ENCODE measurements at regions not wholly inside any gene's neighbourhood (a gene's known extent, or its start where the extent isn't known, plus 50 kb on each side); places are given as distances from the start of the nearest gene placed in this dataset.

DNA sequence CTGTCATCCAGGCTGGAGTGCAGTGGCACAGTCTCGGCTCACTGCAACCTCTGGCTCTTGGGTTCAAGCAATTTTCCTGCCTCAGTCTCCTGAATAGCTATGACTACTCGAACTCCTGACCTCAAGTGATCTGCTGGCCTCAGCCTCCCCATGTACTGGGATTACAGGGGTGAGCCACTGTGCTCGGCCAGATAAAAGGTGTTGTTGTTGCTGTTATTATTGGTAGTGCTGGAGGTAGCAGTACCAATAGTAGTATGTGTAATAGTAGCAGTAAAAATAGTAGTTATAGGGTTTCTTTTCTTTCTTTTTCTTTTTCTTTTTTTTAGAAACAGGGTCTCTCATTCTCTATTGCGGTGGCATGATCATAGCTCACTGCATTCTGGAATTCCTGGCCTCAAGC, 592.1 kb downstream of the ARAP2 start:
- intact Hi-C loops (cut with micrococcal nuclease), result no loop called here
- no peak overlapping the region for H2AFZ ChIP-seq (ENCODE audit: low read length)
- H3K4me3 ChIP-seq (ENCODE audit: low read length), result no peak overlapping the region
- no peak overlapping the region for H3K9ac ChIP-seq (ENCODE audit: low read length)
- CTCF ChIA-PET, result no interaction called here
- no peaks in the 10 kb centered on the region for H3K27me3 ChIP-seq (ENCODE audit: low read length)
- no TSS peak for BruUV-seq (replicated peaks)
- no peak for DNase-seq
- H4K20me1 ChIP-seq (ENCODE audit: low read length), result no peaks in the 10 kb centered on the region
- H3K4me2 ChIP-seq (ENCODE audit: low read length), result no peak overlapping the region
- H3K79me2 ChIP-seq (ENCODE audit: low read length), result no peaks in the 10 kb centered on the region
- H3F3A ChIP-seq (ENCODE audit: low read length, unreplicated experiment), result no peaks in the 10 kb centered on the region
- H3K36me3 ChIP-seq (ENCODE audit: low read depth, low read length), result no peaks in the 10 kb centered on the region
- H3K4me1 ChIP-seq (ENCODE audit: insufficient read depth, low read length), result no peaks in the 10 kb centered on the region
- no peaks in the 10 kb centered on the region for H3K9me2 ChIP-seq (replicated peaks; ENCODE audit: low read length)
- POLR2A ChIA-PET (ENCODE audit: unreplicated experiment), result no interaction called here
- TF ChIP-seq CTCF (conservative IDR thresholded peaks at IDR 0.05; ENCODE audit: low read depth, low read length) (no peak), EZH2 (IDR thresholded peaks at IDR 0.05; ENCODE audit: low read length, unreplicated experiment) (no peak)
- no peak for ATAC-seq
- H3K9me3 ChIP-seq (ENCODE audit: low read length), result no peaks in the 10 kb centered on the region
- no peak overlapping the region for H3K27ac ChIP-seq (ENCODE audit: low read length)

GRCh38 chr4:35653451-35653850, 590.9 kb downstream of the ARAP2 start:
- no peak for ATAC-seq
- no peaks in the 10 kb centered on the region for H3K27me3 ChIP-seq (ENCODE audit: low read length)
- CTCF ChIA-PET, result no interaction called here
- no peaks in the 10 kb centered on the region for H3K9me3 ChIP-seq (ENCODE audit: low read length)
- H3K79me2 ChIP-seq (ENCODE audit: low read length), result no peaks in the 10 kb centered on the region
- TF ChIP-seq CTCF (conservative IDR thresholded peaks at IDR 0.05; ENCODE audit: low read depth, low read length), result no peak
- no peak for TF ChIP-seq EZH2phosphoT487 (IDR thresholded peaks at IDR 0.05; ENCODE audit: borderline replicate concordance, low read length)
- no peak for TF ChIP-seq EZH2 (IDR thresholded peaks at IDR 0.05; ENCODE audit: low read length, unreplicated experiment)
- H4K20me1 ChIP-seq (ENCODE audit: low read length), result no peaks in the 10 kb centered on the region
- no peak overlapping the region for H3K4me3 ChIP-seq (ENCODE audit: low read length)
- no peak overlapping the region for H3K9ac ChIP-seq (ENCODE audit: low read length)
- POLR2A ChIA-PET (ENCODE audit: unreplicated experiment), result no interaction called here
- DNase-seq, result no peak
- H3K9me2 ChIP-seq (replicated peaks; ENCODE audit: low read length), result no peaks in the 10 kb centered on the region
- intact Hi-C loops (cut with micrococcal nuclease), result no loop called here
- no peaks in the 10 kb centered on the region for H3K4me1 ChIP-seq (ENCODE audit: insufficient read depth, low read length)
- H3K4me2 ChIP-seq (ENCODE audit: low read length), result no peak overlapping the region
- no peak overlapping the region for H3K27ac ChIP-seq (ENCODE audit: low read length)
- no peak overlapping the region for H2AFZ ChIP-seq (ENCODE audit: low read length)
- no peaks in the 10 kb centered on the region for H3K36me3 ChIP-seq (ENCODE audit: low read depth, low read length)
- BruUV-seq (replicated peaks), result no TSS peak
- no peaks in the 10 kb centered on the region for H3F3A ChIP-seq (ENCODE audit: low read length, unreplicated experiment)

- ChIA-PET CTCF (no interaction called here), POLR2A (ENCODE audit: unreplicated experiment) (no interaction called here)
- Histone ChIP-seq H3K4me2 (ENCODE audit: low read length) (no peak overlapping the region), H3K9me2 (replicated peaks; ENCODE audit: low read length) (no peaks in the 10 kb centered on the region), H3K27me3 (ENCODE audit: low read length) (no peaks in the 10 kb centered on the region), H3K79me2 (ENCODE audit: low read length) (no peaks in the 10 kb centered on the region), H3K36me3 (ENCODE audit: low read depth, low read length) (no peaks in the 10 kb centered on the region), H3K9ac (ENCODE audit: low read length) (no peak overlapping the region), H3K27ac (ENCODE audit: low read length) (no peak overlapping the region), H3K4me3 (ENCODE audit: low read length) (no peak overlapping the region), H3K9me3 (ENCODE audit: low read length) (no peaks in the 10 kb centered on the region), H3K4me1 (ENCODE audit: insufficient read depth, low read length) (no peaks in the 10 kb centered on the region), H3F3A (ENCODE audit: low read length, unreplicated experiment) (no peaks in the 10 kb centered on the region), H2AFZ (ENCODE audit: low read length) (no peak overlapping the region), H4K20me1 (ENCODE audit: low read length) (no peaks in the 10 kb centered on the region)
- BruUV-seq (replicated peaks), result no TSS peak
- ATAC-seq, result no peak
- no peak for DNase-seq
- TF ChIP-seq EZH2 (IDR thresholded peaks at IDR 0.05; ENCODE audit: low read length, unreplicated experiment) (no peak), EZH2phosphoT487 (IDR thresholded peaks at IDR 0.05; ENCODE audit: borderline replicate concordance, low read length) (no peak), CTCF (conservative IDR thresholded peaks at IDR 0.05; ENCODE audit: low read depth, low read length) (no peak)
- intact Hi-C loops (cut with micrococcal nuclease), result no loop called here
Observed at GRCh38 chr4:35673137-35673536, 571.2 kb downstream of the ARAP2 start.
